ENCODE measurements at regions not wholly inside any gene's neighbourhood (a gene's known extent, or its start where the extent isn't known, plus 50 kb on each side); places are given as distances from the start of the nearest gene placed in this dataset.

- TF ChIP-seq POLR2A (IDR thresholded peaks at IDR 0.05) (no peak), CTCF (IDR thresholded peaks at IDR 0.05) (peak in 3 of 4 experiments; percentile 35 to 61 (median 35)), EP300 (IDR thresholded peaks at IDR 0.05) (no peak), POLR2AphosphoS5 (IDR thresholded peaks at IDR 0.05) (peak; percentile 80)
These were observed 92.1 kb upstream of the POU3F1 start for GRCh38 chr1:38138498-38139233.
